Kidney capillary endothelial cell (primary cell): ENCODE measurements at regions not wholly inside any gene's neighbourhood (a gene's known extent, or its start where the extent isn't known, plus 50 kb on each side); places are given as distances from the start of the nearest gene placed in this dataset.
"Not testable (repeated sequence)": the region's sequence is repeated elsewhere in the genome, so short reads cannot be mapped to it uniquely, and the experiment has no call there.

Experiments
- DNase-seq: peaks from one replicate; pipeline ENCODE4 v3.0.0-alpha.2; 2018; ENCODE audit warnings: low spot score

DNA sequence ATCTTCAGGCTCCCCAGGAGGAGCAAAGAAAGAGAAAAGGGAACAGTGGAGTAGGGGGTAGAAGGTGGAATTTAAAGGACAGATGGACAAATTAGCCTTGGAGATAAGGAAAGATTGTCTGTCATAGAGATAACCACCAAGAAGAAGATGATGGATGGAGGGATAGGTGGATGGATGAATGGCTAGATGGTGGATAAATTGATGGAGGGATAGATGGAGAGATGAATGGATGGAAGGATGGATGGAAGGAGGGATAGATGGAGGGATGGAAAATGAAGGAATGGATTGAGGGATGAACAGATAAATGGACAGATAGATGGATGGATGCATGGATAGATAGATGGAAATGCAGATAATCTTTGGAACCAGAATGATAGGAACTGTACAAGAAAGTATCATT lies 102.8 kb downstream of the TNFAIP3 start:
- no peak for DNase-seq

DNA sequence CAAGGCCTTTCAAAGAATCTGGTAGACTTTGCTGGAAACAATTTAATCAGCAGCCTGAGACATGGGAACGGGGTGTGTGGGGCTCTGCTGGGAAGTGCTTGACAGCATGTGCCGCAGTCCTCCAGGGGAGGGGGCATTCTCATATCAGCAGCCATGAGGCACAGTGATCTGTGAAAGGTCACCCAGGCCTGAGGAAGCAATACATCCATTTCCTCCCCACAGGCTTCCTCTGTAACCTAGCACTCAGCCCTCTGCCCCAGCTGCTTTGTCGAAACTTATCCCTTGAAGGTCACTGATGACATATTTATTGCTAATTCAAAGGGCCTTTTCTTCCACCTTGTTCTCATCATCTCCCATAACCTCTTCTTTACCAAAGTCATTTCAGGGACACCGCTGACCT lies 103.3 kb downstream of the TNFAIP3 start:
- DNase-seq = no peak

DNA sequence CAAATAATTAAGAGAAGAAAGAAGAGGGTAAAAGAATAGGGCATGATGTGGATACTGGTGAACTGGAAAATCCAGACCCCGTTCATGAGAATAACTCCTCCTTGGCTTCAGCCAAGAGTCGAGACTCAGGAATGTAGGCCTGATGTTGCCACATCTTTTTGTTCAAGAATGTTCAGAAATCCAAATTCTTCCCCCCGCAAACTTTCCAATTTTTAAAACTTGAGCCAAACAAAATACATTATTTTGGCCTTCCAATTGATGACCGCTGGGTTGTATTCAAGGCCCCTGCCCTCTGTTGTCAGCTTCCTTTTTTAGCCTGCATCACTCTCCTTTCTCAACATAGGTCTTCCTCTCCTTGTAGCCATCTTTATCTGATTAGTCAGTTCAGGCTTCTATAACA lies 106.1 kb downstream of the TNFAIP3 start:
- no peak for DNase-seq

- DNase-seq = peak; percentile 33
Observed at GRCh38 chr6:137975188-137975940, 108.3 kb downstream of the TNFAIP3 start.

DNA sequence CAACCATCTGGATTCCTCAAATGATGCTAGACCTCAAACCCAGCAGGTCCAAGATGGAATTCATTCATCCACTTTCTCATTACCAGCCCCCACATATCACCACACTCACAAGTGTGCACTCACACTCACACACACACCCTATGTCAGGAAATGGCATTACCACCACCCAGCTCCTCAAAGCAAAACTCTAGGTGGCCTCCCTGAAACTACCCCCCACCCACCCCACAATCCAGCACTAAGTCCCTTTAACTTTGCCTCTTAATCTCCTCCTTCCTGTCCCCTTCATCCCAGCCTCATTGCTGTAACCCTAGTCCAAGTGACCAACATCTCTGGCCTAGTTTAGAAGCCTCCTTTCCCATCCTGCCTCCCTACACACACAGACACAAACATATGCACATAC lies 109.4 kb downstream of the TNFAIP3 start:
- DNase-seq = no peak

DNA sequence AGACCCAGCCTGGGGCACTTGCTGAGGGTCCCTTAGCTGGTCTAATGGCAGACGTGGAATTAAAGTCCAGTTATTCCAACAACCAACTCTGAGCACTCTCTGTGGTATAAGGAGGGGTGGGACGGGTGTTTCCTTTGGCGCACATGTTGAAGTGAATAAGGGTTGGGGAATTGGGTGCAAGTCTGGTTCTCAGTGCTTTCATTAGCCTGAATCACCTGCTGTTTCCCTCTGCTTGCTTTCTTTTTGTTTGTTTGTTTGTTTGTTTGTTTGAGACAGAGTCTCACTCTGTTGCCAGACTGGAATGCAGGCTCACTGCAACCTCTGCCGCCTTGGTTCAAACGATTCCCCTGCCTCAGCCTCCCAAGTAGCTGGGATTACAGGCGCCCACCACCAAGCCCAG lies 110.1 kb downstream of the TNFAIP3 start:
- no peak for DNase-seq

DNA sequence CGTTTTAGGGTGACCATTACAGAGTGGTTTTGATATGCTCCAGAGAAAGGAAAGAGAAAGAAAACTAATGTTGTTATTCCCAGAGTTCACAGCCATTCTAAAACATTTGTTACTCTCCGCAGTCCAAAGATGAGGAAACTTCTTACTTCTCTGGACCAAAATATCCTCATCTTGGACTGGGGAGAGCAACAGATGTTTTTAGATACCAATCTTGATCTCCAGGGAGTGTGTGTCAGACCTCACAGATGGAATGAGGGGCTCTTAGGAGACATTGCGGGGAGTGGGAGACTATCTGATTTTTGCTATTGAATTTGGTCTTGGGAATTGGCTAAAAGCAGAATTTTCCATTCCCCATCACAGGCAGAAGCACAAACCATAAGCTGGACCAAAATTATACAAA lies 110.8 kb downstream of the TNFAIP3 start:
- DNase-seq = no peak

DNA sequence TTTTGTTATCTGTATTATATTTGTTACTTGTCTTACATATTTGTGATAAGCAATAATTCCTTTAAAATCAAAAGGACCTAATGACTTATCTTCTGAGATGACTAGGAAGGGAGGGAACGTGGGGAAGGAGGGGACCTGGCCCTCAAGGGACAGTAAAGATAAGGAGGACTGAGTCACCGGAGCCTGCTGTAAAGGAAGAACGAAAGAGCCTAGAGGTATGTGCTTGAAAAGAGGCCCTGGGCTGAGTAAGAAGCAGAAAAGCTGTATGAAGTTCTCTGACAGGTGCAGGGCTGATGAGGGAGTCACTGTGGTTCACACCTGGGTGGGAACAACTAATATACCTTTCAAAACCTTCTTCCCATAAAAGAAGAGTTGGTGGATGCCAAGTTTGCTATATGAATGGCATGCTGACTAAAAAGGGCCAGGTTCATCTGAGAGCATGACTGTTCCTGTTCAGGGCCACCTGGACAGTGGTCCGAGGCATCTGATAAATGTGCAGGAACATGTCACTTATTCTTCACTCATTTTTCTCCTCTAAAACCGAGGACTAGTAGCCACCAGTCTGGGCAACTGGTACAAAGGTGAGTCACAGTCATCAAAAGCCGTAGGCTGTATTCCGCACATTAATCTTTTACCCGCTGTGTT lies 111.3 kb downstream of the TNFAIP3 start:
- DNase-seq = no peak

DNA sequence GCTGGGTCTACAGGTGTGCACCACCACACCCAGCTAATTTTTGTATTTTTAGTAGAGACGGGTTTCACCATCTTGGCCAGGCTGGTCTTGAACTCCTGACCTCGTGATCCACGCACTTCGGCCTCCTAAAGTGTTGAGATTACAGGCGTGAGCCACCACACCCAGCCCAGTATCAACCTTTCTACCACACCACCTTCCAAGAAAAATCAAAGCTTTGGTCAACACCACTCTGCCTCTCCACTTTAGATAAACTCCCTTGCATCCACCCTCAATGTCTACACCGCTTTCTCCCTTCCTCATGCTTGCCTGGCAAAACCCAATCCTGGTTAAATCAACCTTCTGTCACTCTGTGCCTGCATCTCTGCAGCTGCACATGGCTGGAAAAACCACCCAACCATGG lies 112.2 kb downstream of the TNFAIP3 start:
- not testable (repeated sequence) for DNase-seq

GRCh38 chr6:137980777-137981176 lies 113.7 kb downstream of the TNFAIP3 start:
- no peak for DNase-seq

GRCh38 chr6:137981758-137982157 lies 114.7 kb downstream of the TNFAIP3 start:
- no peak for DNase-seq

GRCh38 chr6:137982418-137983189 lies 115.5 kb downstream of the TNFAIP3 start:
- DNase-seq = no peak

GRCh38 chr6:137983269-137983668 lies 116.2 kb downstream of the TNFAIP3 start:
- DNase-seq = no peak

GRCh38 chr6:137989664-137990063 lies 117.6 kb downstream of the PERP start:
- no peak for DNase-seq

DNA sequence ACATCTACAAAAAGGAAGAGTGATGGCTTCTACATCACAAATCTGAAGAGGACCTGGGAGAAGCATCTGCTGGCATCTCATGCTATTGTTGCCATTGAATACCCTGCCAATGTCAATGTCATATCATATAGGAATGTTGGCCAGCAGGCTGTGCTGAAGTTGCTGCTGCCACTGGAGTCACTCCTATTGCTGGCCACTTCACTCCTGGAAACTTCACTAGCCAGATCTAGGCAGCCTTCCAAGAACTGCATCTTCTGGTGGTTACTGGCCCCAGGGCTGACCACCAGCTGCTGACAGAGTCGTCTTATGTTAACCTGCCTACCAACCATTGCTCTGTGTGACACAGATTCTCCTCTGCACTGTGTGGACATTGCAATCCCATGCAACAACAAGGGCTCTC lies 111.8 kb downstream of the PERP start:
- DNase-seq = no peak

DNA sequence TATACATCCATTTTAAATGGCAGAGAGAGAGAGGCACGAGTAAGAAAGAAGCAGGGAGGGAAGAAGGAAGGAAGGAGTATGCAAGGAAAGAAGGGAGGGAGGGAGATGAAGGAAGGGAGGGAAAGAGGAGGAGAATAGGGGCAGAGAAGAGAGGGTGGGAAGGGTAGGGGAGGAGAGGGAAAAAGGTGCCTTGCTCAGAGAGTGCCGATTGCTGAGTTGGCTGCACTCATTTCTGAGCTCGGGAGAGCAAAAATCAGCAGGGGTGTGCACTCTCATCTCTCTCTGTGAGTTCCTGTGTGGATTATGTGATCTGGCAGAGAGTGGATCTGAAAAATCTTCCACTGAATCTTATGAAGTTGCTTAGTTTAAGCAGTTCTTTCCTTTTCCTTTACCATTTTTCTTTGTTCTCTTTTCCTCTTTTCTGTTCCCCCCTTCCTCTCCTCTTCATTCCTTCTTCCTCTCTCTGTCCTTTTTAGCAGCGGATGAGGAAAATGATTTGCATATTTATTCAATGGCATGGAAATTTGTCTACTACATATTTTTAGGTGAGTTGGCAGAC lies 108.7 kb downstream of the PERP start:
- DNase-seq = no peak

DNA sequence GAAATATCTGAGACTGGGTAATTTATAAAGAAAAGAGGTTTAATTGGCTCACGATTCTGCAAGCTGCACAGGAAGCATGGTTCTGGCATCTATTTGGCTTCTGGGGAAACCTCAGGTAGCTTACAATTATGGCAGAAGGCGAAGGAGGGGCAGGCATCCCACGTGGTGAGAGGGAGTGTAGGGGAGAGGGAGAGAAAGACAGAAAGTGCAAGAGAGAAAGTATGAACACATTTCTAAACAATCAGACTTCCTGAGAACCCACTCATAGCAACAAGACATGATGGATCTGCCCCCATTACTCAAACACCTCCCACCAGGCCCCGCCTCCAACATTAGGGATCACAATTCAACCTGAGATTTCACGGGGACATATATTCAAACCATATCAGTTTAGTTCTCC lies 107.4 kb downstream of the PERP start:
- DNase-seq = no peak

- no peak for DNase-seq
Observed at GRCh38 chr6:138000941-138001340, 106.3 kb downstream of the PERP start.

- DNase-seq = peak; percentile 52
Observed at GRCh38 chr6:138001750-138002349, 105.4 kb downstream of the PERP start.

- peak; percentile 29 for DNase-seq
Observed at GRCh38 chr6:138004430-138005287, 102.6 kb downstream of the PERP start.

GRCh38 chr6:138005846-138006245 lies 101.4 kb downstream of the PERP start:
- DNase-seq = no peak
